HG03045 (cell line): ENCODE measurements at regions not wholly inside any gene's neighbourhood (a gene's known extent, or its start where the extent isn't known, plus 50 kb on each side); places are given as distances from the start of the nearest gene placed in this dataset.

ENCODE experiments used
- ATAC-seq: cut with Tn5 transposase; IDR thresholded peaks from one replicate; pipeline ENCODE4 v1.9.1; 2021; ENCODE audit warnings: mild to moderate bottlenecking, moderate library complexity; ENCODE audit not compliant: unreplicated experiment

DNA sequence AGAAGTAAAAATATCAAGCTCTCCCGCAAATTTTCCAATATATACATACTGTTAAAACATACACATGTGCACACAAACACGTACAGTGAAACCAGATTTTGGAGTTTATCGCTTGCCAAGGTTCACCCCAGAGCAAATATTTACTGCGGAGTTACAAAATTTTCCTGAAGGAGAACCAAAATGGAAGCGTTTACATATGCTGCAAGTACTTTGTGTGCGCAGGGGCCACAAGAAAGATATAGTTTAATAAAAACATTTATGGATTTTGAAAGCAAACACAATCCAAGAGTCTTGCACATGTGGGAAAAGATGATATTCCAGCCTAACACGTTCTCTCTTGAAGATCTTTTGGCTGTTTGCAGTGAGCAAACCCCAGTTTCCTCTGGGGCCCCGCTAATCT lies 301.3 kb upstream of the NFE2L3 start:
- ATAC-seq = no peak

DNA sequence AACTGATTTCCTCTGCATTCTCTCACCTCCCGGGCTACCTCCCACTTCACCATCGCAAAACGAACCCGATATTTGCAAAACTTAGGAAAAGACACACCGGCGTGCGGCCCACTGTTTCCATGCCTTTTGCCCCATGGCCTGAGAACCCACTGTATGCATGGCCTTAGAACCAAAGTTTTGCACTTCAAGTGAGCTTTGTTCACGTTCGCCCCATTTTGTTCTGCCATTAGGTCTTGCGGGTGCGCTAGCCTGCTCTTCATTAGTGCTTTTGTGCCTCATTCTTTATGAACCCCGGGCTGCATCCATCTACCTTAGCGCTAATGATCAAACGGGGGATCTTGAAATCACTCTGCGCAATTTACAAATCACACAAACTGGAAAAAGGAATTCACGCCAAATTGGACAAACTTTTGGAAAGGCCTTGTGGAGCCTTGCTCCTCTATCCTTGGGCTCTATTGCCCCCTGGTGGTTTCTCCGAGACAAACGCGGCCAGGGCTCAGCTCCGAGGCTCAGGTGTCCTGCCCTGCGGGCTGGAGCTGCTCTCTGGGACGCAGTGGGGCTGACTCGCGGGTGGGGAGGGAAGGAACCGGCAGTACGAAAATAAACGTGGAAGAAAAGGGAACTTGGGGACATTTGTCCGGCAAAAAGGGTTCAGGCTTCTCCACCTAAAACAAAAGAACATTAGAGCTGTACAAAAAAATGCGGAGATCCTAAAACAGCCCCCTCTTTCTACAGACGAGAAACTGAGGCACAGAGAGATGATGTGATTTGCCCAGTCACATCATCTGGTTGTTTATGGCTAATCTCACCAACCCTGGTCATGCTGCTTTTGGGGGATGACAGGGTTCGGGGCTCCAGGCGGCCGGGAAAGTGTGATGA lies 300.4 kb upstream of the NFE2L3 start:
- no peak for ATAC-seq

DNA sequence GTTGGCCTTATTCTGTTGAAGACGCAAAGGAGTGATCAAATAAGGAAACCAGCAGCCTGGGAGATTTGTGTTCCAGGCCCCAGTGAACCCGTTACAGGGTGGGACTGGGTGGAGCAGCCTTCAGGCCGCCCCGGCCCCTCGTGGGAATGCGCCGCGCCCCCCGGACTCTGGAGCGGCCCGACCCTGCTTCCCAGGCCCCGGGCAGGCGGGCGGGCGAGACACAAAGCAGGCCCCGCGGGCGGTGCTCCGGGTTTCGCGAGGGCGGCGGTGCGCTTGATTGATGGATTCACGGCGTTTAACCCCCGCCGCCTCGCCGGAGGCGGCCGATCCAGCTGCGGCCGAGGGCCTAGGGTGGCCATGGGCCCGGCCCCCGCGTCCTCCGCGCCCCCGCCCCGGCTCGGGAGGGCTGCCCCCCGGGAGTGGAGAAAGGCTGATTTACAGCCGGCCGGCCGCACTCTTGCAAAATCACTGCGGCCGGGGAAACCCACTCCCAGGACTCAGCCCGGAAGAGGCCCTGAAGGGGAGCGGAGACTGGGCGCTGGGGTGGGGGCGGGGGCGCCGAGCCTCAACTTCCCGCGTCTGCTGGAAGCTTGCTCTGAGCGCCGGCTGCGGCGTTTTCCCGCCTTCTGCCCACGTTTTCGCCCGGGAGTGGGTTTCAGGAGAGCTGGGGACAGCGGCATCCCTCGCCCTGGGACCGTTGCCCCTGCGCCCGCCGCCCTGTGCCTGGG lies 299.6 kb upstream of the NFE2L3 start:
- ATAC-seq = no peak

DNA sequence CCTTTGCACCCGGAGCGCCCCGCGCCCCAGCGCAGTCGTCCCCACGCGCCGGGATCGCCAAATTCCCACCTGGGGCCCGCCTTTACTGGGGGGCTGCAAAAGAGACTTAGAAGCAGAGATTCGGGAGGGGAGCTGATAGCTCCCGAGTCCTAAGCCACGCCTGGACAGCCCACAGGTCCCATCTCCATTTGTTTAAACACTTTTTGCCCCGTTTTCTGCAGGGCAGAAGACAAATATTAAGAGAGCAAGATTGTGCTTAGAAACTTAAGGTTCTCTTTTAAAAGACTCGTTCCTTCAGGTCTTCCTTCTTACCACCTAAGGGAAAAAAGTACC lies 299.1 kb upstream of the NFE2L3 start:
- no peak for ATAC-seq

DNA sequence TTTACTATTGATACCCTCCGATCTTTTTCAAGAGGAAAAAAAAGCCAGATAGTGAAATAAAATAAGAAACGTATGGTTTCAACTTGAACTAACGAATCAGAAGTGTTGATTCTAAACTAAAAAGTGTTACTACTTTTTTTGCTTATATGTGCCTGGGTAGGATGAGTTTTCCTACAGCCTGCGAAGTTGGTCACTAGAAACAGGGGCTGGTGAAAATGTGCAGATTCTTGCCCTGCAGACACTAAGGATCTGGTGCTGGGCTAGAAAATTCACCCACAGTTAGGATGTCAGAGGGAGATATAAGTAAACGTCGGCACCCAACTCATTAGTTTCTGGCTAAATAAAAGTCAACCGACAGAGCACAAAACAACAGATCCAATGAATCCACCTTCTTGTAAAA lies 298.7 kb upstream of the NFE2L3 start:
- ATAC-seq = no peak

DNA sequence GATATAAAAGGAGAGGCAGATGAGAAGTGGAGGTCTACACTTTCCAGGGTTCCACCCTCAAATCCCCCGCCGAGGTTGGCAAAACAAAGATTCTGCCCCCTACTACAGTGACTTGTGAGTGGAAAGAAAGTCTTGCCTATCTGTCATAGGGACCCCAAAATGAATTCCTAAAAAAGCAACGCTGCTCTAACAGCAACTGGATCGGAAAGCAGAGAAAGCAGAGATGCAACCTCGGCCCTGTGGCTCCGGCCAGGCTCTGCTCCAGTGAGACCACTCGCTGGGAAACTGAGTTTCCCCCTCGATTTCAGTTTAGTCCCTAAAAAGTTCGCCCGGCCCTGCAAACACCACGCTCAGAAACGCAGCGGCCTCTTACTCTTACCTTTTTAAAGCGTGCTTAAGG lies 297.9 kb upstream of the NFE2L3 start:
- ATAC-seq = no peak

DNA sequence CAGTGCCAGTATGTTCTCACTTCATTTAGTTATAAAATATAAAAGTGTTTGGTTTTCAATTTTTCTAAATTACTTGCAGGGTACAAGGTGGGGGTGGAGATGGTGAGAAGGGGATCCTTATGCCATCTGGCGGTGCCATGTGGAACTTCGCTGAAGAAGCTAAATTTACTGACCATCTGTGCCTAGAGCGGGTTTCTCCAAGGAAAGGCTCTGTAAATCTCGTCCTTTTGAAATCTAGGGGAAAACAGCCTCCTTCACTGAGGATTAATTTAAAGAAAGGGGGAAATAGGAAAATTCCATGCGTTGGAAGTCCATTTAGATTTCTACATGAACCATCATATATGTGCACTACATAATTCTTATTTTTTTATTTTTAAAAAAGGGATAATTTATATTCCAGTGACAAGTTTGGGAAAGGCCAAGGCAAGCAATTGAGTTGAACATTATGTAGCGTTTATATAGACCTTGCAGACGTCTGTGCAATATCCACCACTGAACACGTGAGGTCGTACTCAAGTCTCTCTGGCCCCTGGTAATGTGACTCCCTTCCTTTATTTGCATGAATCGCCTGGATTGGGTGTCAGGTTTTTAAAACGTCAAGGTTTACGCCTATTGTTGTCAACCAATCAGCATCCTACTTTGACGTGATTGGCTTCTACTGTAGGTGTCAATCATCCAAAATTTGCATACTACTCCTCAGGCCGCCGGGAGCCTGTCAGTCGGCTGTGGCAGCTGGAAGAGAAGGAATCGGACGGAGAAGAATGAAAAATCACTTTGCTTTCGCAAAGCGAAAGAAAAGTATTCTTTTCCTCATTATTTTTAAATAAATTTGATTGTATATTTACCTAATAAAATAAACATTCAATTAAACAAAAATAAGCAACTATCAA lies 297.1 kb upstream of the NFE2L3 start:
- no peak for ATAC-seq

DNA sequence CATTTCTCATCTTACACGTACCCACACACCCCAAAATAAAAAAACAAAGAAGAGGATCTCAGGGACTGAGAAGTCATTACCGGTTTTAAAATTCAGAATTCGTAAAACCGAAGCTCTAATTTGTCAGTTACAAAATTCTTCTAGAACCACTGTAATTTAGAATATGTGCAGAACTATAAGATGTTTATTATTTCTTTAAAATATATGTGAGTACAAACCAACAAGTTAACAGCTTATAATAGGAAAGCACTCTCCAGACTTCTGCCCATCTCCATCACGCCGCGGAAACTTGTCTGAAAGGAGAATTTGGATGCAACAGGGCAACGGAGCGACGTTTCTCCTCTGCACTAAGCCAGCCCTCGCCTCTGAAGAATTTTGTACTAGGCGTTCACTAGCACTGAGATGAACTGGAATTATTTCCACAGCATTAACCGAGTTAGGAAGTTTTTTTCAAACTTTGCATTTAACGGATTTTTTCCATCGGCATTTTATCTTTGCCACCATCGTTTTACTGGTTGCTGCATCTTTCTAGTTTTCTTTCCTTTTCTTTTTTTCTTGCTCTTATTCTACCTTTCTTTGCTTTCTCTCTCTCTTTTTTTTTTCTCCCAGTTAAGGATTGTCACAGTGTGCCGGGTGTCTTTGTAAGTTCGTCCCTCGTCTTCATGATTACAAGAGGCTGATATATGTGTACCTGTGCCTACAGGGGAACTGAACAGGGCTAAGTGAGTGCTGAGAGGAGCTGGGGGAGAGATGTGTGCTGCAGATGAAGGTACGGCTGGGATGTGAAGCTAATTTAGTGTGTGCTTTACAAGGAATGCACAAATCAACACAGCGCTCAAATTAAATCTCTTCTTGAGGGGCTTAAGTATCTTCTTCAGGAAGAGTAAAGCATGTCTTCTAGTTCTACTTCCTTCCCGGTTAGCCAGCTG lies 295.9 kb upstream of the NFE2L3 start:
- no peak for ATAC-seq

DNA sequence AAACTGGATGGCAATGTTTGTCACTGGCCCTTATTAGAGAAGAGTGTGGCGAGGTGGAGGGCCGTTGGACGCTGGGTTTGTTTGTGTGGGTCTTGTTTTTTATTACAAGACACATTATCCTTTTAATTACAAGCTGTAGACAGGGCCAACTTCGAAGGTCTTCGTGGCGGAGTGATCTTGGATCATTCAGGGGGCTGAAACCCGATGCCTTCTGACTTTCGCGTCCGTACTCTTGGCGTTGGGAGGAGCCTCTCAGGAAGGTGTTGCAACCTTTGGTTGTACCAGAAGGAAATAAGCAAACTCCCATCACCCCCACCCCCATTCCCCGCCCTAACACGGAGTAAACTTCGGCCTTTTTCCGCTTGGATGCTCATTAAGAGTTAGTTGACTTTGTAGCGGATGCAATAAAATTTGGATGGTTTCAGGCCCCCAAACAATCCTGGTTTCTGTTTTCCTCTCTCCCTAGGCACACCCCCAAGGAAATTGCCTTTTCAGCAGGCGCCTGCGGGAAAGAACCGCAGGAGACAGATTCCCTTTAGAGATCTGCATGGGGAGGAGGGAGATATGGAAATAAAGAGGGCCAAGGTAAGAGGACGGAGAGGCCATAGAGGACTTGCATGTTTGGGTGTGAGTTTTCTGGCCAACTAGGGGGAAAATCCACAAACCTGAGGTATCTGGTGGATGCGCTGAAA lies 294.5 kb upstream of the NFE2L3 start:
- no peak for ATAC-seq

DNA sequence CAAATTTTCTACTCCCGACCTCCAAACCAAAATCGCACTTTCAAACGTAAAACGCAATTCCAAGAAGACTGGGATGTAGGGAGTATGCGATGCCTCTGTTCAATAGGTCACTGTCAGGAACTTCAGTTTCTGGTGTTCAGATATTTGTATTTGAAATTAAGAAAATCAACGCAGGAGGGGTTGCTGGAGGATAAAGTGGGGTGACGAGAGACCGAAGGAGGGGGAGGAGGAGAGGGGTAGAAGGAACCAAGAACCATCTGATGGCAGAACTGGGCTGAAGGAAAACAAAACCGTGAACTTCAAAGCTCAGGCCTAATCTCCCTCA lies 293.8 kb upstream of the NFE2L3 start:
- ATAC-seq = no peak

DNA sequence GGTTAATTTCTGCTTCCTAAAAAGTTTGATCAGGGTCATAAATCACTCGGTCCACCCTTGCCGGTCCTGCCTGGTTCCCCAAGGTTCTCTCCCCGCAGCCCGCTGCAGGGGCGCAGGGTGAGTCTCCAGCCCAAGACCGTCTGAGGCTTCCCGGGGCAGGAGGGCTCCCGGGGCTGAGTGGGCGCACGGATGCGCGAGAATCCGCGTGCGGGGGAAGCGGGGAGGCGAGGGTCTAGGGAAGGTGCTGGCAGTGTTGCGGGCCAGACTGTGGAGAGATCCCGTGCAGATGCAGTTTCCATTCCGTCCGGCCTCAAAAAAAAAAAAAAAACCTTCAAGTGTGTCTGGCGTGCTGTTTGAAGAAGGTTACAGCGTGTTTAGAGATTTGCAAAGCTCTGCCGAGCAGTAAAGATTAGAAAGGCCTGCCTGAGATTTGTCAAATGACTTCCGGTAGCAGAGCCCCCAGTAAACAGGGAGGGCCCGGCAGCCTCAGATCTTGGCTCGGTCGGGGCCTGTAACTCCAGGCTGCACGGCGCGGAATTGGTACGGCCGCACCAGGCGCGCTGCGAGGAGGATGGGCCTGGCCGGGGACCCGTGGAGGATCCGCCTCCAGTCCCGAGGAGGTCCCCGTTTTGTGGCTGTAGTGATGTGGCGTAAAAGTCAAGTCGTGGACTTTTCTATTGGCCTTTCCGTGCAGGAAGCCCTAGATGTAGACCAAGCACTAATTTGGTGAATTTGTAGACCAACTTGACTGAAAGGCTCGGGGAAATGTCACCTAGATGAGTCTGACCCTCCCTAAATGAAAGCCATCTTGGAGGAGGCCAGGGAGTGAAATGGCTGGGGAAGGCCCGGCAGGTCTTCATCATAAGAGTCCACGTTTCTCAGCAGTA lies 293.2 kb upstream of the NFE2L3 start:
- ATAC-seq = no peak

DNA sequence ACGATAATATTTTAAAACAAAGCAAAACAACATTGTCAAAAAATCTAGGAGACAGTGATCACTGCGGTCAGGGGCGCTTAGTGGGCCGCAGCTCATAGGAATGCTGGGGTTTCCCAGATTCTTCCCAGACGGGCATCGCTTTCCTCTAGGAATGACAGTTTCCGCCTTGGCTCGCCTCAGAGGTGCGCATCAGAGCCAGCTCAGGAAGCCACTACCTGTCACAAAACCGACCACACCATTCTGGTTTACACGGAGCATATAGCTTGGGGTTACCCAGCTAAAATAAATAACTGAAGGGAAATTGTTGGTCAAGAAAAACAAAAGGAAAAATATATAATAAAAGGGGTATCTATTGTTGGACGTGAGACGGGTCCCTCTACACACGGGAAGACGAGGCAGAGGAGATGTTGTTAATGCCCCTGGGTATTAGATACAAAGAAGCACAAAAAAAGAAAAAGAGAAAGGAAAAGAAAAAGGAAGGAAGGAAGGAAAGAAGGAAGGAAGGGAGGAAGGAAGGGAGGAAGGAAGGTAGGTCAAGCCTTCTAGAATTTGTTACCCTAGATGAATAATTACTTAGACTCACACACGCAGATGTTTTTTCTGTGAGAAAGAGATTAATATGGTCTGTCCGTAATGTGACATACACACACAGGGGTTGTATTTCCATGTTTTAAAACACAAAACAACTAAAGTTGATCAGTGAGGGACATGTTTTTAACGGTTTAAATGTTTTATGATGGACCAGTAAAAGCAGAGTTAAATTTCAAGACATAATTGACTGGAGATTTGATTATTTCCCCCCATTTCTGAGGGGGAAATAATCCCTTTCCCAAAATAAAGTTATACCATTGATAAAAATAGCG lies 292.4 kb upstream of the NFE2L3 start:
- ATAC-seq = no peak

DNA sequence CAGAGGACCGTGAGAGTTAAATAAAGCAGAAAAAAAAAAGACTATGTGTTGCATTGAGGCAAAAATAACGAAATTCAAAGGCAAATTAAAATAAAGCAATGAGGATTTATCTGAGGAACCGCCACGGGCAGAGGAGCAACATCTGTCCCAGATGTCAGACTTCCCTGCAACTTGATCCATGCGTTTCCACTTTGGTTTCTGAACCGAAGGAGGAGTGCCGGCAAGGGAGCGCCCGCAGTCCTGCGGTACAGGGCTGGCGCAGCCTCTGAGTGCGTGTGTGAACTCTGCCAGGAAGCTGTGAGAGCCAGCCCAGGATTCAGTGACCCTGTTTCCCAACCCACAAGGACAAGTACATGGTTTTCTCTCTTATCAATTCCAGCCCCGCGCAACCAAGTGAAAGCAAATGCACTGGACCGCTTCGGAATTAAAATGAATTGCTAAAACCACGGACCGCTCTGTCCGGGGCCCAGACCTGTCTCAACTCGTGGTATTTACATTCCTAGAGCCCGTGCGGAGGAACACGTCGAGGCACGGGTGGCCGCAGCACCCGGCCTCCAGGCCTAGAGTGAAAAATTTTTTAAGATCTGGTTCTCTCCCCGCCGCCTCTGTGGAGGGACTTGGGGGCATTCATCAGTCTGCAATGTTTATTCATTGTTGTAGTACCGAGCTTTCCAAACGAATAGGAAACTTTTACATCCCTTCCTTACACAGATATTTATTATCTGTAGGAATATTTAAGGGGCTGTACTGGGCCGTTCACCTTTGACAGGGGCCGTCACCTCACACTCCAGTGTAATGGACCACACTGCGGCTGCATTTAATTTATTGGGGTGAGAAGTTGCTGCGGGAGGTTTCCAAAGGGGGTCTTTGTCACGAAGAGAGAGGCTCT lies 291.5 kb upstream of the NFE2L3 start:
- no peak for ATAC-seq

DNA sequence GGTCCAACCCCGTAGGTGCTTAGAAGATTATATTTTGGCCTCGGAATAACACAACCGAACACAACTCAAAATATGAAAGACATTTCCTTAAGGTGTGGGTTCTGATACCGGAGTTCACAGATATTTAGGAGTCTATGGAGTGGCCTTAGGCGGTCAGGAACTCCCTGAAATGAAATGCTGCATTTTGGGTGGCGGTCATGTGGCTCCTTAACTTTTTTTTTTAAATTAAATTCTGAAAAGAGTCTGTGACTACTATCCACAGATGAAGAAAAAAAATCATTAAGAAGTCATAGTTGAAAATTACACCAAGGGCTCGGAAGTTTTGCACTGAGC lies 290.9 kb upstream of the NFE2L3 start:
- no peak for ATAC-seq

DNA sequence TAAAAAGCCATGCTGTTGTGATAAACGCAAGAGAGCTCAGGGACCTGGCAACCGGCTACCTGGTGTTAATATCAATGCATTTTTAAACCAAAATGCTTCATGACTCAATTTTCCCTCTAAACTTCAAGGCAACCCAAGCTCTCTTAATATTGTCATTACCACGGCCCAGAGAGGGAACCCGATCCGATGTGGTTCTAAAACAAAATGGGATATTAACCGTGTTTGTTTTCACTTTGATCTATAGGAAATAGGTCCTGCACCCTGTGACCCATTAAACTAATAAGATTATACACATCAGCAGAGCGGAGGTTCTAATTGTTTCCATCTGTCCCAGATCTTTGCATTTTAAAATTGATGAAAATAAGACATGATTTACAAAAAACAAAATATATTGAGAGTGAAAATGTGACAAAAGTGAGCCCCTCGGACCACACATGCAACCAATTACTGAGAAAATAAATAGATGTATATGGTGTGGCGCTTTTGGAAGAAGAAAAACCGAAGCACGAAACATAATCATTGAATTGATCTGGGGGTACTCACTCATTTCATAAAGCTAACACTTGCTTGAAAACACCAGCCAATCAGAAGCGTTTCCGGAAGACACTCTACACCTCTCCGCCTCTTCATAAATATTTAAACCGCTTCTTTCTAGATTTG lies 290.3 kb upstream of the NFE2L3 start:
- ATAC-seq = no peak

DNA sequence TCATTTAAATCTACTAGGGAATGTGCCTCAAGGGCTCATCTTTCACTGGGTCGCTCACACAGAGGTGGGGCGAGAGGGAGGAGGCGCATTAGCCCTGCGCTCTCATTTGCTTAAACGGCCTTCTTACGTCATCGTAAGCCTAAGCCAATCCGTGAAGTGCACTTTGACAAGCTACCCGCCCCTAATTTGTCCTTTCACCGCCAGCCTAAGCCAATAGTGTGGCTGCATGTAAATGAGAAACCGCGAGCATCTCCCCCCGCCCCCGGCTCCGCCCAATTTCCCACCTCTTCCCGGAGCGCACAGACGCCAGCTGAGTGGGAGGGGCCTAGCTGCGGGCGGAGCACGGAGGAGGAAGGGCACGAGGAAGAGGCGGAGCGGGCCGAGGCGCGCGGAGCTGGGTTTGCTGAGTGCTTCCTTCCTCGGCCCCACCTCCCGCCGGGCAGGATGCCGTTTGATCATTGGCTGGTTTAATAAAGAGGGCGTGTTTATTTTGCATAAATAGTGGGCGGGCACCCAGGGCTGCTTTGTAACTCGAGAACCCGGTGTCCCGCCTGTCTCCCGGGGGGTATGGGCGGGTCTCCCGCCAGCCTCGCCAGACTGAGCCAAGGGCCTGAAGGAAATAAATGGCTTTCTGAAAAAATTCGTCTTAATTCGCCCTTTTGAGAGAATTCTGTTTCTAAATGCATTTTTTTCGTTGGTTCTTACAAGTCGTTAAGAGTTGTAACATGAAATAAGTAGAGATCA lies 289.6 kb upstream of the NFE2L3 start:
- ATAC-seq = peak; percentile 92
